ENCODE measurements at regions not wholly inside any gene's neighbourhood (a gene's known extent, or its start where the extent isn't known, plus 50 kb on each side); places are given as distances from the start of the nearest gene placed in this dataset.

GRCh38 chr16:9522614-9523013, 431.2 kb downstream of the HAPSTR1 start:
- TF ChIP-seq CTCF (conservative IDR thresholded peaks at IDR 0.05) (no peak), ZFX (IDR thresholded peaks at IDR 0.05) (no peak)

Data from C4-2B (cell line).